SK-N-SH (cell line): ENCODE measurements at regions not wholly inside any gene's neighbourhood (a gene's known extent, or its start where the extent isn't known, plus 50 kb on each side); places are given as distances from the start of the nearest gene placed in this dataset.

Source experiments
- CTCF ChIA-PET: fragments of 300-600, 350-600 bp; formaldehyde crosslinking; extraction: SDS; loops from one replicate; lab custom pipeline; 2021; lab: Yijun Ruan, JAX
- POLR2A ChIA-PET: fragments of 350-600 bp; sonication (Branson Sonifier 250); formaldehyde crosslinking; extraction: SDS; loops from one replicate; lab custom pipeline; 2020; ENCODE audit warnings: antibody characterized with exemption, inconsistent platforms; lab: Yijun Ruan, JAX
- DNase-seq: peaks from one replicate; pipeline ENCODE4 v3.0.0; 2012
- H2AFZ ChIP-seq: fragments of 200-600 bp; sonication (generic); 2 replicates; pipeline ENCODE4 v1.8.1; 2016; ENCODE audit warnings: antibody characterized with exemption, mild to moderate bottlenecking, low read depth
- H3F3A ChIP-seq: fragments of 200-600 bp; sonication (generic); replicated peaks from 2 replicates; pipeline ENCODE3; 2016; ENCODE audit warnings: antibody characterized with exemption, mild to moderate bottlenecking; ENCODE audit not compliant: insufficient read depth
- H3K27ac ChIP-seq, 2 experiments: fragments of 200-500 bp in 1 of 2; fragments of 200-600 bp in 1 of 2; sonication (Bioruptor generic) in 1 of 2; sonication (generic), shearing (Covaris generic) in 1 of 2; 2 replicates each; pipeline versions ENCODE4 v1.5.1 to v1.6.1; 2014 to 2016; ENCODE audit warnings: low read depth in 2 of 2, inconsistent platforms in 1 of 2, low read length in 1 of 2, mild to moderate bottlenecking in 1 of 2, mixed read lengths in 1 of 2
- H3K27me3 ChIP-seq: fragments of 200-600 bp; sonication (generic), shearing (Covaris generic); 2 replicates; pipeline ENCODE4 v1.6.1; 2016; ENCODE audit warnings: mixed run types; ENCODE audit not compliant: insufficient read depth
- H3K36me3 ChIP-seq, 2 experiments: fragments of 200-500 bp in 1 of 2; fragments of 200-600 bp in 1 of 2; sonication (Bioruptor generic) in 1 of 2; sonication (generic) in 1 of 2; replicated peaks in 1 of 2; 2 replicates each; pipeline versions ENCODE3 to v1.5.1; 2014 to 2016; ENCODE audit warnings: low read length in 1 of 2, mild to moderate bottlenecking in 1 of 2; ENCODE audit not compliant: insufficient read depth in 2 of 2, control insufficient read depth in 1 of 2
- H3K4me1 ChIP-seq, 2 experiments: fragments of 200-500 bp in 1 of 2; fragments of 200-600 bp in 1 of 2; sonication (Bioruptor generic) in 1 of 2; sonication (generic), shearing (Covaris generic) in 1 of 2; 2 replicates each; pipeline versions ENCODE4 v1.5.1 to v1.6.1; 2014 to 2016; ENCODE audit warnings: low read depth in 1 of 2, low read length in 1 of 2, mixed run types in 1 of 2; ENCODE audit not compliant: insufficient read depth in 2 of 2, control insufficient read depth in 1 of 2
- H3K4me2 ChIP-seq: fragments of 200-600 bp; sonication (generic), shearing (Covaris generic); 2 replicates; pipeline ENCODE4 v1.6.1; 2017; ENCODE audit warnings: mixed run types
- H3K4me3 ChIP-seq, 2 experiments: fragments of 200-500 bp in 1 of 2; fragments of 200-600 bp in 1 of 2; sonication (Bioruptor generic) in 1 of 2; sonication (generic), shearing (Covaris generic) in 1 of 2; 2 replicates each; pipeline versions ENCODE4 v1.5.1 to v1.8.1; 2014 to 2016; ENCODE audit warnings: low read depth in 2 of 2, inconsistent platforms in 1 of 2, low read length in 1 of 2, mild to moderate bottlenecking in 1 of 2, mixed read lengths in 1 of 2, moderate library complexity in 1 of 2
- H3K79me2 ChIP-seq: fragments of 200-600 bp; sonication (generic); 2 replicates; pipeline ENCODE4 v1.8.1; 2017; ENCODE audit warnings: mild to moderate bottlenecking; ENCODE audit not compliant: insufficient read depth
- H3K9ac ChIP-seq: fragments of 200-600 bp; sonication (generic); 2 replicates; pipeline ENCODE4 v1.6.1; 2017; ENCODE audit warnings: mixed run types
- H3K9me2 ChIP-seq: fragments of 200-600 bp; sonication (generic); 2 replicates; pipeline ENCODE4 v1.6.1; 2017; ENCODE audit warnings: mixed run types
- H3K9me3 ChIP-seq: fragments of 200-600 bp; sonication (generic); 2 replicates; pipeline ENCODE4 v1.6.1; 2017; ENCODE audit warnings: mixed run types, mild to moderate bottlenecking, moderate library complexity
- H4K20me1 ChIP-seq: fragments of 200-600 bp; sonication (generic); 2 replicates; pipeline ENCODE4 v1.6.1; 2017; ENCODE audit warnings: mild to moderate bottlenecking, mixed run types; ENCODE audit not compliant: insufficient read depth
- CHD2 ChIP-seq: fragments of 150-350 bp; IDR thresholded peaks from 2 replicates; pipeline ENCODE4 v1.6.1; 2018; ENCODE audit warnings: low read length; ENCODE audit not compliant: partially characterized antibody
- EP300 ChIP-seq, 2 experiments: IDR thresholded peaks; 2 replicates each; pipeline versions ENCODE4 v1.4.0 to v1.6.1; 2012; ENCODE audit warnings: borderline replicate concordance in 1 of 2, low read depth in 1 of 2, low read length in 1 of 2
- FOXJ3 ChIP-seq: sonication (generic); formaldehyde crosslinking; IDR thresholded peaks from 2 replicates; pipeline ENCODE4 v1.5.1; 2020; ENCODE audit warnings: mild to moderate bottlenecking, missing genetic modification reagents
- FOXM1 ChIP-seq: IDR thresholded peaks from 2 replicates; pipeline ENCODE4 v1.4.0; 2012; ENCODE audit warnings: low read depth, mild to moderate bottlenecking
- GABPA ChIP-seq: IDR thresholded peaks from 2 replicates; pipeline ENCODE4 v1.4.0; 2012; ENCODE audit warnings: low read depth, mild to moderate bottlenecking
- JUND ChIP-seq: IDR thresholded peaks from 2 replicates; pipeline ENCODE4 v1.4.0; 2012
- RAD21 ChIP-seq: IDR thresholded peaks from 2 replicates; pipeline ENCODE4 v1.6.1; 2012; ENCODE audit warnings: mild to moderate bottlenecking, low read length
- RFX5 ChIP-seq: IDR thresholded peaks from 2 replicates; pipeline ENCODE4 v1.6.1; 2012; ENCODE audit warnings: mild to moderate bottlenecking, improper control_type of control experiment, low read length
- SMC3 ChIP-seq: IDR thresholded peaks from 2 replicates; pipeline ENCODE4 v1.6.1; 2012; ENCODE audit warnings: low read depth, low read length, improper control_type of control experiment
- USF2 ChIP-seq: fragments of 150-350 bp; IDR thresholded peaks from 2 replicates; pipeline ENCODE4 v1.6.1; 2017; ENCODE audit warnings: antibody characterized with exemption, low read length, low read depth, borderline replicate concordance
- YY1 ChIP-seq: IDR thresholded peaks from 2 replicates; pipeline ENCODE4 v1.4.0; 2012; ENCODE audit warnings: low read depth, mild to moderate bottlenecking
- WGBS: methylation state at CpG from one replicate; pipeline ENCODE4 v1.1.6; 2017; ENCODE audit warnings: low lambda C conversion rate; 5-methylcytosine and 5-hydroxymethylcytosine counted together
- TF ChIP-seq, protein P1 (sequence below): IDR thresholded peaks from 2 replicates; pipeline ENCODE4 v1.6.1; 2012; ENCODE audit warnings: mild to moderate bottlenecking, low read depth, low read length, moderate library complexity
- TF ChIP-seq, protein P2 (sequence below): IDR thresholded peaks from 2 replicates; pipeline ENCODE4 v1.4.0; 2012; ENCODE audit warnings: low read depth, borderline replicate concordance
- TF ChIP-seq, protein P3 (sequence below): IDR thresholded peaks from 2 replicates; pipeline ENCODE4 v1.4.0; 2012; ENCODE audit warnings: low read depth, borderline replicate concordance

GRCh38 chr4:126710935-126711334 is 921.8 kb upstream of the INTU start:
- H2AFZ ChIP-seq = no peak overlapping the region
- POLR2A ChIA-PET = no interaction called here
- TF ChIP-seq SMC3 (no peak), RAD21 (no peak), FOXM1 (no peak)
- TF ChIP-seq, protein P1, sequence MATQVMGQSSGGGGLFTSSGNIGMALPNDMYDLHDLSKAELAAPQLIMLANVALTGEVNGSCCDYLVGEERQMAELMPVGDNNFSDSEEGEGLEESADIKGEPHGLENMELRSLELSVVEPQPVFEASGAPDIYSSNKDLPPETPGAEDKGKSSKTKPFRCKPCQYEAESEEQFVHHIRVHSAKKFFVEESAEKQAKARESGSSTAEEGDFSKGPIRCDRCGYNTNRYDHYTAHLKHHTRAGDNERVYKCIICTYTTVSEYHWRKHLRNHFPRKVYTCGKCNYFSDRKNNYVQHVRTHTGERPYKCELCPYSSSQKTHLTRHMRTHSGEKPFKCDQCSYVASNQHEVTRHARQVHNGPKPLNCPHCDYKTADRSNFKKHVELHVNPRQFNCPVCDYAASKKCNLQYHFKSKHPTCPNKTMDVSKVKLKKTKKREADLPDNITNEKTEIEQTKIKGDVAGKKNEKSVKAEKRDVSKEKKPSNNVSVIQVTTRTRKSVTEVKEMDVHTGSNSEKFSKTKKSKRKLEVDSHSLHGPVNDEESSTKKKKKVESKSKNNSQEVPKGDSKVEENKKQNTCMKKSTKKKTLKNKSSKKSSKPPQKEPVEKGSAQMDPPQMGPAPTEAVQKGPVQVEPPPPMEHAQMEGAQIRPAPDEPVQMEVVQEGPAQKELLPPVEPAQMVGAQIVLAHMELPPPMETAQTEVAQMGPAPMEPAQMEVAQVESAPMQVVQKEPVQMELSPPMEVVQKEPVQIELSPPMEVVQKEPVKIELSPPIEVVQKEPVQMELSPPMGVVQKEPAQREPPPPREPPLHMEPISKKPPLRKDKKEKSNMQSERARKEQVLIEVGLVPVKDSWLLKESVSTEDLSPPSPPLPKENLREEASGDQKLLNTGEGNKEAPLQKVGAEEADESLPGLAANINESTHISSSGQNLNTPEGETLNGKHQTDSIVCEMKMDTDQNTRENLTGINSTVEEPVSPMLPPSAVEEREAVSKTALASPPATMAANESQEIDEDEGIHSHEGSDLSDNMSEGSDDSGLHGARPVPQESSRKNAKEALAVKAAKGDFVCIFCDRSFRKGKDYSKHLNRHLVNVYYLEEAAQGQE = no peak
- TF ChIP-seq, protein P2, sequence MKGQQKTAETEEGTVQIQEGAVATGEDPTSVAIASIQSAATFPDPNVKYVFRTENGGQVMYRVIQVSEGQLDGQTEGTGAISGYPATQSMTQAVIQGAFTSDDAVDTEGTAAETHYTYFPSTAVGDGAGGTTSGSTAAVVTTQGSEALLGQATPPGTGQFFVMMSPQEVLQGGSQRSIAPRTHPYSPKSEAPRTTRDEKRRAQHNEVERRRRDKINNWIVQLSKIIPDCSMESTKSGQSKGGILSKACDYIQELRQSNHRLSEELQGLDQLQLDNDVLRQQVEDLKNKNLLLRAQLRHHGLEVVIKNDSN = no peak
- TF ChIP-seq, all 33 proteins: peak for 0

GRCh38 chr4:126715067-126715466 is 917.7 kb upstream of the INTU start:
- Histone ChIP-seq H3F3A (no peaks in the 10 kb centered on the region), H3K9me2 (no peaks in the 10 kb centered on the region), H2AFZ (no peak overlapping the region), H3K4me3 (no peak overlapping the region), H3K9me3 (no peaks in the 10 kb centered on the region), H3K27me3 (no peaks in the 10 kb centered on the region), H3K79me2 (no peaks in the 10 kb centered on the region), H3K4me2 (no peak overlapping the region), H3K4me1 (no peaks in the 10 kb centered on the region), H4K20me1 (no peaks in the 10 kb centered on the region), H3K36me3 (no peaks in the 10 kb centered on the region), H3K9ac (no peak overlapping the region), H3K27ac (no peak overlapping the region)
- WGBS = 77% methylated on average over 8 of the region's 8 CpGs
- ChIA-PET POLR2A (no interaction called here), CTCF (no interaction called here)
- TF ChIP-seq GABPA = no peak
- no peak for TF ChIP-seq RAD21
- TF ChIP-seq CHD2 = no peak
- DNase-seq = no peak

More at GRCh38 chr4:126710935-126711334, 921.8 kb upstream of the INTU start:
- no peaks in the 10 kb centered on the region for H3K27me3 ChIP-seq
- H3K4me1 ChIP-seq = no peaks in the 10 kb centered on the region
- H3K27ac ChIP-seq = no peak overlapping the region
- no peaks in the 10 kb centered on the region for H3K36me3 ChIP-seq
- no peak overlapping the region for H3K9ac ChIP-seq
- H3K4me2 ChIP-seq = no peak overlapping the region
- no peaks in the 10 kb centered on the region for H3K79me2 ChIP-seq
- H3F3A ChIP-seq = no peaks in the 10 kb centered on the region
- no peak for DNase-seq
- H3K4me3 ChIP-seq = no peak overlapping the region
- no peaks in the 10 kb centered on the region for H3K9me3 ChIP-seq
- H4K20me1 ChIP-seq = no peaks in the 10 kb centered on the region
- CTCF ChIA-PET = no interaction called here
- no peaks in the 10 kb centered on the region for H3K9me2 ChIP-seq

GRCh38 chr4:126715681-126716080 is 917.1 kb upstream of the INTU start:
- Histone ChIP-seq H3K36me3 (no peaks in the 10 kb centered on the region), H4K20me1 (no peaks in the 10 kb centered on the region), H3K79me2 (no peaks in the 10 kb centered on the region), H3K4me1 (no peaks in the 10 kb centered on the region), H3K9ac (no peak overlapping the region), H3F3A (no peaks in the 10 kb centered on the region), H3K9me3 (no peaks in the 10 kb centered on the region), H3K9me2 (no peaks in the 10 kb centered on the region), H3K4me3 (no peak overlapping the region), H3K27me3 (no peaks in the 10 kb centered on the region), H2AFZ (no peak overlapping the region), H3K27ac (no peak overlapping the region), H3K4me2 (no peak overlapping the region)
- no peak for DNase-seq
- WGBS = 59% methylated on average over 3 of the region's 3 CpGs
- ChIA-PET CTCF (no interaction called here), POLR2A (no interaction called here)
- TF ChIP-seq SMC3 (no peak), YY1 (no peak), CHD2 (no peak), JUND (no peak), RFX5 (no peak), FOXJ3 (CRISPR knock-in tag) (no peak), USF2 (no peak), EP300 (IDR thresholded peaks at IDR 0.05; ENCODE audit: borderline replicate concordance in 1 of 2, low read depth in 1 of 2, low read length in 1 of 2) (no peak)
- TF ChIP-seq, protein P3, sequence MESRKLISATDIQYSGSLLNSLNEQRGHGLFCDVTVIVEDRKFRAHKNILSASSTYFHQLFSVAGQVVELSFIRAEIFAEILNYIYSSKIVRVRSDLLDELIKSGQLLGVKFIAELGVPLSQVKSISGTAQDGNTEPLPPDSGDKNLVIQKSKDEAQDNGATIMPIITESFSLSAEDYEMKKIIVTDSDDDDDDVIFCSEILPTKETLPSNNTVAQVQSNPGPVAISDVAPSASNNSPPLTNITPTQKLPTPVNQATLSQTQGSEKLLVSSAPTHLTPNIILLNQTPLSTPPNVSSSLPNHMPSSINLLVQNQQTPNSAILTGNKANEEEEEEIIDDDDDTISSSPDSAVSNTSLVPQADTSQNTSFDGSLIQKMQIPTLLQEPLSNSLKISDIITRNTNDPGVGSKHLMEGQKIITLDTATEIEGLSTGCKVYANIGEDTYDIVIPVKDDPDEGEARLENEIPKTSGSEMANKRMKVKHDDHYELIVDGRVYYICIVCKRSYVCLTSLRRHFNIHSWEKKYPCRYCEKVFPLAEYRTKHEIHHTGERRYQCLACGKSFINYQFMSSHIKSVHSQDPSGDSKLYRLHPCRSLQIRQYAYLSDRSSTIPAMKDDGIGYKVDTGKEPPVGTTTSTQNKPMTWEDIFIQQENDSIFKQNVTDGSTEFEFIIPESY = no peak
